GM03348 (cell line): ENCODE measurements at regions not wholly inside any gene's neighbourhood (a gene's known extent, or its start where the extent isn't known, plus 50 kb on each side); places are given as distances from the start of the nearest gene placed in this dataset.
"Not testable (repeated sequence)": the region's sequence is repeated elsewhere in the genome, so short reads cannot be mapped to it uniquely, and the experiment has no call there.

Source experiments
- DNase-seq: peaks from one replicate; pipeline ENCODE4 v3.0.0; 2012; ENCODE audit warnings: low spot score

DNA sequence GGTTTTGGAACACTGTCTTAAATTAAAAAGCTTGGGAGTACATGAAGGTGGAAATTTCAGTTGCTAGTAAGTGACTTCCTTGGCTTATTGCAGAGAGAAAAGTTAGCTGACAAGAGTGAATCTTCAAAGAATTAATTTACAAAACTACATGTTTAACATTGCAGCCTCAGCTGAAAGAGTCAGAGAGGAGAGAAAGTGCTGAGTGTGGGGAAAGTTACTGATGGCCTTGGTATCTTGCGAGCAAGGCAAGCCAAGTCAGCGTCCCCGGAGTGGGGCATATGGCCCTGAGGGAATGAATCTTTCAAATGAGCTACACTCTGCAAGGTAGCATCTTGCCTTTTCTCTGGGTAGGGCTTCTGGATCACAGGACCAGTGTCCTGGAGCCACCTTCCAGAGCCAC, 131.3 kb downstream of the LPIN1 start:
- DNase-seq, result no peak

DNA sequence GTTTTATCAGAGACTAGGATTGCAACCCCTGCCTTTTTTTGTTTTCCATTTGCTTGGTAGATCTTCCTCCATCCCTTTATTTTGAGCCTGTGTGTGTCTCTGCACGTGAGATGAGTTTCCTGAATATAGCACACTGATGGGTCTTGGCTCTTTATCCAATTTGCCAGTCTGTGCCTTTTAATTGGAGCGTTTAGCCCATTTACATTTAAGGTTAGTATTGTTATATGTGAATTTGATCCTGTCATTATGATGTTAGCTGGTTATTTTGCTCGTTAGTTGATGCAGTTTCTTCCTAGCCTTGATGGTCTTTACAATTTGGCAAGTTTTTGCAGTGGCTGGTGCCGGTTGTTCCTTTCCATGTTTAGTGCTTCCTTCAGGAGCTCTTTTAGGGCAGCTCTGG, 138.8 kb downstream of the LPIN1 start:
- DNase-seq, result not testable (repeated sequence)

DNA sequence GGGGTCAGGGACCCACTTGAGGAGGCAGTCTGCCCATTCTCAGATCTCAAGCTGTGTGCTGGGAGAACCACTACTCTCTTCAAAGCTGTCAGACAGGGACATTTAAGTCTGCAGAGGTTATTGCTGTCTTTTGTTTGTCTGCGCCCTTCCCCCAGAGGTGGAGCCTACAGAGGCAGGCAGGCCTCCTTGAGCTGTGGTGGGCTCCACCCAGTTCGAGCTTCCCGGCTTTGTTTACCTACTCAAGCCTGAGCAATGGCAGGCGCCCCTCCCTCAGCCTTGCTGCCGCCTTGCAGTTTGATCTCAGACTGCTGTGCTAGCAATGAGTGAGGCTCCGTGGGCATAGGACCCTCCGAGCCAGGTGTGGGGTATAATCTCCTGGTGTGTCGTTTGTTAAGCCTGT, 140.5 kb downstream of the LPIN1 start:
- DNase-seq, result not testable (repeated sequence)

DNA sequence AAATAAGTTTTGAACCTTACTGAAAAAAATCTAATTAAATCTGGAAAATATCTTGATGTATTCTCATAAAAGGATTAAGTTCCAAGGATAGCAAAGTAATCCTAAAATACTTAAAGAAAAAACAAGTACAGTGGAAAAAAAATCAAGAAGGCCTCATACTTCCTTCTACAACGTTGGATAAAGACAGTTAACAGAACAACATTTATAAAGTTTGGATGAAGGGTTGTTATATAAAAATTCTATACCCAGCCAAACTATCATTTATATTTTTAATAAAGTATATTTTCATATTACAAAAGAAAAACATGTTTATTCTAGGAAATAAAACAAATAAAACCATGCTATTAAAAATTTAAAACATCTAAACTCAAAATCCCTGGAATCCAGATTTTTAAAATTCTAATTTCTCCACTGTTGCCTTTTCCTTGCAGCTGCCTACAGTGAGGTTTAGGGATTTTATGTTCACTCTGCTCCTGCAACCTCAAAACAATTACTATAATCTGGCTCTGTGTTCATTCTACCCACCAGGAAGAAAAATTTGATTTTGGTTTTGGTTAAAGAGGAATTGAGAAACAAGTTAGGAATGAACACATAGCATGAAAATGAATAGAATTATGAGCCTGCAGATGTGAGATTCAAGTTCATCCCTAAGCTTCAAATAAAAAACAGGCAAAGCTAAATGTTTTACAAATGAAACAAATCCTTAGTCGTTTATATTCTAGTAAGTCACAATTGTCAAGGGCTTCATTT, 142.8 kb downstream of the LPIN1 start:
- DNase-seq, result no peak

DNA sequence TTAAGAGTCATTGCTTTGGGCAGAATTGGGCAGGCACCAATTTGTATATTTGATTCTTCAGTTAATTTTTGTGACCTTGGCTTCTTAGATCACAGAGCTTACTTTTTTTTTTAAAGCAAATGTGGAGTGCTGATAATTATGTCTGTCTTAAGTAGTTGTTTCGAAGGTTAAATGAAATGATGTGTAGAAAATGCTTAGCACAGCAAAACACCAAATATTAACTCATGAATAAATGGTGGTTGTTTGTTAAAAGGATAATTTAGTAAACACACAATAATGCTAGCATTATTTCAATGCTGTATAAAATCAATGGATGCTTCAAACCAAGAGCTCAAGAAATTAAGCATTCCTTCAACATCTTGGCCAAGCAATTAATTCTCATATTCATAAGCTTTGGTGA, 143.4 kb downstream of the LPIN1 start:
- no peak for DNase-seq

DNA sequence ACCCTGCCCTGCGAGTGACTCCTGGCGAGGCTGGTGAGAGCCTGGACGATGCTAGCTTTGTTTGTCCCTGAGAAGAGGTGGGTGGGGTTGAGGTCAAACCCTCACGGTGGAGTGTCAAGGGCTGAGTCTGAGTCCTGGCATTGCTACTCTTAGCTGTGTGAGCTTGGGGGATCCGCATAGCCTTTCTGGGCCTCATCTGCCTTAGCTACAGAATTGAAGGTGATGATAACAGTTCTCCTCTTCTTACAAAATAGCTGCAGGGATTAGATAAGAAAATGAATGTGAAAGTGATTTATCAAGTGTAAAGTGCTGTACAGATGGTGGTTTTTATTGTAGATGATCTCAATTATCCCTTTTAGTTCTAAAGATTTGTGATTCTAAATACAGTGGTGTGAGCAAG, 144.6 kb downstream of the LPIN1 start:
- DNase-seq, result no peak

DNA sequence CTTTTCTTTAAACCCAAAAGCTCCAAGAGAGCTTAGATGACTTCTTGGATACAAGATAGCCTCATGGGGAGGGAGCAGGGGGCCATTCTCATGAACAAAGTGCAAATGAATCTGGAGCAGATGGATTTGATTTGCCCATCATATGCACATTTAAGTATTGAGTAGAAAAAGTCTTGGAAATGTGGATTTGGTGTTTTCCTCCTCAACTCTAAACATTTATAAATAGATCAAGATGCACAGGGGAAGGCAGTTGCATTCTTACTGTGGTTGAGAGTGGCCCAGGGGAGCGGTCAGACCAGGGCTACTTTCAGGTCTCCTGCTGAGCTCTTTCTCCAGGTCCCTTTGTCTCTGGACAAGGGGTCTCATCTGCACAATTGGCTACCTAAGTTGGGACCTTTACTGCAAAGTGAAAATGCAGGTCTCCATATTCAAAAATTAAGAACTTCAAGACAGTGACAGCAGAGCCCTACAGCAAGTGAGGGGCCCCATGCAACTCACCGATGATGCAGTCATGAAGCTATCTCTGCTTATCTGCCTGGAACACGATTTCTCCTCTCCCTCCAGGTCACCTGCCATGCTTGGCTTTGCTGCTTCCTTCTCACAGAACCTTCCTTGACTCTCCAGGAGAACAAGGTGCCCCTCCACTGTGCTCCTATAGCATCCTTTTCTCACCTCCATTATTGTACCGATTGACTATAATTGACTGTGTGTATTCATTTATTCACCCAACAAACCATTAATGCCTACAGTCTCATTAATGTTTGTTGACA, 145.4 kb downstream of the LPIN1 start:
- DNase-seq, result no peak

DNA sequence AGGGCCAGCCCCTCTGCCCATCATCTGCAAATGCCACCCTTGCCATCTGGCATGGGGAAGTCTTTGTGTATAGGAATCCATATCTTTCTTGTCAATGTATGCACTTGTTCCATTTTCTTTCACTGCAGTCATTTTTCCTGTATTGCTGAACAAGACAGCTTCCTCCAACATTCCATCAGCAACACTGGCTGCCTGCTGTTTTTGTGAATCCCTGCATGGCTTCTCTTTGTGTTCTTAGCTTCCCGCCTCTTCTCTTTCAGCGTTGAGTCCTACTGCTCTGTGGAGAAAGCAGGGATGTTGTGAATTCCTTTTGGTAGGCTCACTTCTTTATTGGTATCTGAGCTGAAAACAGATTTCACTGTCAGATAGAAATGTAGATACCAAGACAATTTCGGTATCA, 150.0 kb downstream of the LPIN1 start:
- DNase-seq, result no peak

DNA sequence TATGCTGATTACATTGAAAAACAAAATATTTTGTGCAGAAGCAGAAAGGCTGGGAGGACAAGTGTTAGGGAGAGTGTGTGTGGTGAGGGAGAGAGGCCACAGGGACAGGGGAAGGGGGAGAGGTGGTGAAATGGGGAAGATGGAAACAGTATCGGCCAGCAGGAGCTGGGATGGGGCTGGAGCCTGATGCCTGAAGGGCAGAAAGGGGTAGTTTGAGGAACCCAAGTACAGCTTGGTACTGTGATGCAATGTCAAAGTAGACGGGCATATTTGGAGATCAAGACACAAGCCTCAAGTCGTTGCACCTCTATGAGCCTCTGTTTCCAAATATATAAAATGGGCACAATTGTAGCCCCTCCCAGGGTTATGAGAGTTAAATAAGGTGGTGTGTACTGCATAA, 152.1 kb downstream of the LPIN1 start:
- DNase-seq, result no peak

DNA sequence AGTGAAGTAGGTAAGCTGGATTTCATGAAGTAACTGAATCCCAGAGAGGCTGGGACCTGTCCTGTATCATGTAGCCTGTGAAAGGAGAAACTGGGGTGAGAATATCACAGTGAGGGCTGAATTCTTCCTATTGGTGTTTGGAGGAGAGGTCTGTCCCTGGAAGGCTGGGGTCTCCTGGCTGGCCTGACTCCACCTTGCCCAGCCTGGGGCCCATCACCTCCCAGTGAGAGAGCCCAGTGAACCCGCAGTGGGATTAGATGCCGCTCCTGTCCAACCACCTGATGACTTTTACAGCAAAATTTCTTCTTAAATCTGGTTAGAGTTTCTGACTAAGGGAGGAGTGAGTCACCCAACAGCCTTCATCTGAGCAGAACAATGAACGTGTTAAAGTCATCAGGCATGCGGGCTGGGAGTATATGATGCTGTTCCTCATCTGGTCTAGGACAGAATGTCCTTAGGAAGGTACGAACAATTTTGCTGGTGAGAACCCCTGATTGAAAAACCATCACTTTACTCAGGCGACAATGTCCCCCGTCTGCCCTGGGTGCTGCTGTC, 152.9 kb downstream of the LPIN1 start:
- DNase-seq, result peak; percentile 49

DNA sequence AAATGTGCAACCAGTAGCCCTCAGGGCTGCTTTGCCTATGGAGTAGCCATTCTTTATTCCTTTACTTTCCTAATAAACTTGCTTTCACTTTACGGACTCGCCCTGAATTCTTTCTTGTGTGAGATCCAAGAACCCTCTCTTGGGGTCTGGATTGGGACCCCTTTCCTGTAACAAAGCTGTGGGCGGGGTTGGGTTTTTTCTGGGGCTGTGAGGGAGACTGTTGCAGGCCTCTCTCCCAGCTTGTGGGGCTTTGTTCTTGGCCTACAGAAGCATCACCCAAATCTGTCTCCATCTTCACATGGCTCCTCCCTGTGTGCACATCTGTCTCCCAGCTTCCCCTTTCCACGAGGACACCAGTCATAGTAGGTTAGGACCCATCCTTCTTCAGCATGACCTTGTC, 154.5 kb downstream of the LPIN1 start:
- DNase-seq, result not testable (repeated sequence)

DNA sequence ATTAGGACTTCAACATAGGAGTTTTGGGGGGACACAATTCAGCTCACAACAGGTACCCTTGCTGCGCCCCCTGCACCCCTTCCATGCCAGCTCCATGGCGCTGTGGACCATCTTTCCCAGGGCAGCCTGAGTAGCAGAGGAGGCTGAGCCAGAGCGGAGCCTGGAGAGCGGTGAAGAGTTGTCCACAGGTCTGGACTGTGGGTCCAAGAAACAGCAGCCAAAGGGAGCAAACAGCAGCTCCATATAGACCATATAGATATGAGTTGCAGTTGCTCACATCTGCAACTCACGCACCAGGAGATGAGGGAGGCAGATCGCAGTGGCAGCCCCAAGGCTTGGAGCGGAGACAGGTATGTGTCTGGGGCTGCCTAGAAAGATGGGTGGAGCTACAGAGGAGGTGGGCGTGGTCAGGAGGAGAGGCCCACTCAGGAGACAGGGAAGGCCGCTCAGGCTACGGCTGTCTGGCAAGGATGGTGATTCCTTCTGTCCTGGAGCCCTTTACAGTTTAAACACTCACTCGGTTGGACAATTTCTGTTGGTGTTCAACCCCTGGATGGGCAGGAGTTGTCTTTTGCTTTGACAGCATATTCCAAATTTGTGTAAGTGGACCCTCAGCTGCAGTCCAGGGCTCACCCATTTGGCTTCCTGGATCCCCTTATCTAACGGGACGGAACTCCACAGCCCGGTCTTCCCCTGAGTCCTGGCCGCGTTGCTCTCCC, 155.1 kb downstream of the LPIN1 start:
- no peak for DNase-seq

DNA sequence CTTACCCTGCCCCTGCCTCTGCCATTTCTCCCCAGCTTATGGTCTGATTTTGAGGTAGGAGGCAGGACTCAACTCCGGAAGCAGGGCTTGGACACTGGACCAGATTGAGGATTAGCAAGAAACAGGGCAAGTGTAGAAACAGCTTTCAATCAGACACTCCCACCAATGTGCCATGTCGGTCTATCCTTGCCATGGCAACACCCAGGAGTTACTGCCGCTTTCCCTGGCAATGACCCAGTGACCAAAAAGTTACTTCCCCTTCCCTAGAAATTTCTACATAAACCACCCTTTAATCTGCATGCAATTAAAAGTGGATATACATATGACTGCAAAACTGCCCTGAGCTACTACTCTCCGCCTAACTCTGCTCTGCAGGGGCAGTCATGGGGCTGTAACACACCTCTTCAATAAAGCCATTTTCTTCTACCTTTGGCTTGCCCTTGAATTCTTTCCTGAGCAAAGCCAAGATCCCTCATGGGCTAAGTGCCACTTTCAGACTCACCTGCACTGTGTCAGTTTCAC, 156.7 kb downstream of the LPIN1 start:
- no peak for DNase-seq

DNA sequence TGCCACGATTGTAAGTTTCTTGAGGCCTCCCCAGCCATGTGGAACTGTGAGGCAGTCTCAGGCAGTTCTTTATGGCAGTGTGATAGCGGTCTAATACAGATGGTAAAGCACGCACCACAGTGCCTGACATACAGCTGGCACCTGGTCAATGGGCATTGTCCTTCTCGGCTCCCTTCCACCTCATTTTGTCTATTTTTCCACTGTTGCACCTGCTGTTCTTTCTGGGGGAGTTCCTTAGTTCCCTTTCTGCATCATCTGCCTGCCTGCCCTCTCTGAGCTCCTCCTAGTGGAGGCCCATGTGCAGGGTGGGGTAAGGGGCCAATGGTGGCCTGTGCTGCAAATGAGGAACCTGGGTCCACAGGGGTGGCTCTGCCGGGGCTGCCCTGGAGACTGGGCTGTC, 157.6 kb downstream of the LPIN1 start:
- no peak for DNase-seq

DNA sequence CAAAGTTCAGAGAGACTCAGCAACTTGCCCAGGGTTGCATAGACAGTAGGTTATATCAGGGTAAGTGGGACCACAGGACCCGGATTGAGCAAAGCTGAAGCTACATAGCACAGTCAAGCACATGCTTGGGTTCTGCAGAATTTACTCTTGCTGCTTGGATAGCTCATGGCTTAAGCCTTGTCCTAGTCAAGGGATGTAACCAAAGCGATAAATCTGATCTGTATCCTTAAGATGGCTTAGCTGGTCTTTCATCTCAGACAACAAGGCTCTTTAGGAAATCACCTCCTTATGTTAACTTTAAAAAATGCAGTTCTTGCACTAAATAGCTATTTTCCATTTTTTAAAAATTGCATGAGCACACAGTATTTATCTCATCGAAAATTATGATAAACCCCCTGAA, 158.5 kb downstream of the LPIN1 start:
- DNase-seq, result no peak

DNA sequence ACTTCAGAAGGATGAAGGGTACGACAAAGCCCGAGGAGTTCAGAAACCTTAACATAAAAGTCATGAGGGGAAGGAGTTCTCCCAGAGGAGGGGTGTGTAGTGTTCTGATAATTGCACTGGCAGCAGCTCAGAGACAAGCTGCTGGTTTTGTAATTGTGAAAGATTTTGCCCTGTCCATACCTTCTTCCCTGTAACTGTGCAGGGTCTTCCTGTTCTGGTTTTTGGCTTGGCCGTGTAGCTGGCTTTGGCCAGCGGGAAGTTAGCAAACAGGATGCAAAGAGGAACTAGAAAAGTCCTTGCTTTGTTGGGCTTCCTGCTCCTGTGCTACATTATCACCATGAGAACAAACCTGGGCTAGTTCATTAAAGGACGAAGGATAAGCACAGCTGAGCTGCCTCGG, 160.8 kb downstream of the LPIN1 start:
- no peak for DNase-seq

DNA sequence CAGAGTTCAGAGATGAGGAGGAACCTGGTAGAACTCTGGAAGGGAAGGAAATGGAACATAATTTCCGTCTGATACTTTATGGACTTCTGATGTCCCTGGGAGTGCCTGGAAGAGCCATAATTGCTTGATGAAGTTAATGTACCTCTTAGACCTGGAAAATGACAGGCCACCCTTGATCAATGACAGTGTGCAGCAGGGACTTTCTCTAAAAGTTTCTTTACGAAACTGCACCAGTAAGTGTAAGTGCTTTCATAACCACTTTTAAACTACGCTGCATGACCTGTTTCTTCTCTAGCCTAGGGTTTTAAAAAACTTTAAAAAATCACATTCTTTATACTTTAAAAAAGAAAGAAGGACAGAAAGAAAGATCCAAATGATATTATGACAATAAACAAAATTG, 164.5 kb downstream of the LPIN1 start:
- no peak for DNase-seq

DNA sequence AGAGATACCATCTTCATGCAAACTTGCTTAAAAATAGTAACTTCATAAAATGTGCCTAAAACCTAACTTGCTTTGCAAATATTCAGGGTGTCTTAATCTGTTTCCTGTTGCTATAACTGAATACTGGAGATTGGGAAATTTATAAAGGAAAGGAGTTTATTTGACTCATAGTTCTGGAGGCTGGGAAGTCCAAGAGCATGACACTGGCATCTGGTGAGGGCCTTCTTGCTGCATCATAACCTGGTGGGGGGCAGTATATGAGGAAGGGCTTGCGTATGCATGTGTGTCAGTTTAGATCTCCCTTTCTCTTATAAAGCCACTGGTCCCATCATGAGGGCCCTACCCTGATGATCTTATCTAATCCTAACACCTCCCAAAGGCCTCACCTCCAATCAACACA, 166.5 kb downstream of the LPIN1 start:
- no peak for DNase-seq

DNA sequence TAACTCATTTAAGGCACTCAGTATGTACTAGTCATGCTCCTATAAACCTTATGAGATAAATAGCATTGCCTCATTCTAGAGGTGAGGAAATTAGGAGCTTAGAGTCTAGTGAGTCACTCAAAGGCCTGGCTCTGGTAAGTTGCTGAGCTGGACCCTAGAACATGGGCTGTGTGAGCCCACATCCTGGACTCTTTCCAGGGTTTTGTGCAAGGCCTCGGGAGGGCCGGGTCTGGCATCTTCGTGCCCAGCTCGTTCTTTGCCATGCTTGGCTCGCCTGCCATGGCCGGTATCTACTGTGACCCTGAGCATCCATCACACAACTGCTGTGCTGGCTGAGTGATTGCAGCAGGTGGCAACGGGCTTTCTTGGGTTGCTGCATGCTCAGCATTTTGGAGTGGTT, 168.0 kb downstream of the LPIN1 start:
- DNase-seq, result no peak

DNA sequence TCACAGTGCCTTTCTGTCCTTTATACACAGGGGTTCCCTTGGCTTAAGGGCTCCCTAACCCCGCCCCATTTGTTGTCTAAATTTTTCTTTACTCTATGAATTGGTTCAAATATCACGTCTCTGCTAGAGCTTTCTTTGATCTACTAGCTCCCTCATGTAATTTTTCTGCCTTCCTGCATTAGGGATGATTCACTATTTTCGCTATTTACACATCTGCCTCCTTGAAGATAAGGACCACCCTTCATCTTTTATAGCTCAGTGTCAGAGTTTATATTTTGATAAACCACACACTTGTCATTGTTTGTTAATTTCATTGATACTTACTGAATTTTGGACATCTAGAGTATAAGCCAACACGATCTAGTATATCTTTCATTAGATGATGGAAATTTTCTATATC, 169.2 kb downstream of the LPIN1 start:
- DNase-seq, result no peak

DNA sequence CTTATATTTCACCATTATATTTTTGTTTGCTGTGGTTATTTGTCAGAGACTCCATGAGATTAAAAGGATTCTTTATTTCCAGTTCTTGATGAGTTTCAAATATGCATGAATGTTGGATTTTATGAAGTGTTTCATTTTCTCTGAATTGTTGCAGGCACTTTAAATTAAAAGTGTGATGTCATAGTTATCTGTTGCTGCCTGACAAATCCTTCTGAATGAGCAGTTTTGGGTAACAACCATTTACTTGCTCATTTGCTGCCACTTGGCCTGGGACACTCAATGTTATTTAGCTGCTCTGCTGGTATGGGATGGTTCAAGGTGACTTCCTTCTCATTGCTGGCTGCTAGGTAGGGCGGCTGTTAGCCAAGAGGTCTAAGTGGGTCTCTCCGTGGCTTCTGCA, 173.5 kb downstream of the LPIN1 start:
- DNase-seq, result no peak

DNA sequence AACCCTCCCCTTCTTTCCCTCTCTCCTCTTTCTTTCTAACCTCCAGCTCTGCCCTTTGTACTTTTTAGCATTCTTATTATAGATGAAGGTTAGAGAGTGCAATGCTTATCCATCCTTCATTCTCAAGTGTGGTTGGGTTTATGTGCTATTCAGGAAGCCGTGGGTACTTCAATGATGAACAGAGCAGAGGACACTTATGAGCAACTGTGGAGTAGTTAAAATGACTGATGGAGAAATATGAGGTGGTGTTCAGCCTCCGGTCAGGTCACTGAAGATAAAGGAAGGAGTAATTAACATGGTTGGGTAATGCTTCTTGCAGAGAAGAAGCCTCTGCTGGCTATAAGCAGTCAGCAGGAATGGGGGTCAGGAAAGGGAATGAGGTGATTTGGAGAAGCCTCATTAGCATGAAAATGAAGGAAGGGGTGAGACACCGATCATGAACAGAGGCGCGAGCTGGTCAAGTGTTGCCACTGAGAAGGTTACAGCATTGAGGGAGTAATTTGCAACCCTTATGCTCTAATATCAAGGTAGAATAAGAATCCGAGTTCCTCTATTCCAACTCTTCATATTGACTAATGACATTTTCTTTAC, 174.7 kb downstream of the LPIN1 start:
- no peak for DNase-seq
